Eye (tissue), 1 donor: ENCODE measurements at regions not wholly inside any gene's neighbourhood (a gene's known extent, or its start where the extent isn't known, plus 50 kb on each side); places are given as distances from the start of the nearest gene placed in this dataset.
A peak's percentile ranks its signal among the peaks of the same experiment; 100 is the strongest.

Experiments
- DNase-seq: peaks from one replicate; pipeline ENCODE4 v3.0.0-alpha.2; 2015

- DNase-seq, result no peak
Observed at GRCh38 chr2:215683295-215683694, 247.4 kb upstream of the FN1 start.

GRCh38 chr2:215681799-215682596 lies 246.1 kb upstream of the FN1 start:
- no peak for DNase-seq

GRCh38 chr2:215680605-215681598 lies 245.0 kb upstream of the FN1 start:
- peak; percentile 4 for DNase-seq

- DNase-seq, result no peak
Observed at GRCh38 chr2:215678094-215678493, 242.2 kb upstream of the FN1 start.

- no peak for DNase-seq
Observed at GRCh38 chr2:215677481-215677880, 241.6 kb upstream of the FN1 start.

- DNase-seq, result no peak
Observed at GRCh38 chr2:215672406-215672805, 236.5 kb upstream of the FN1 start.

GRCh38 chr2:215671691-215672090 lies 235.8 kb upstream of the FN1 start:
- DNase-seq, result no peak

GRCh38 chr2:215671244-215671643 lies 235.4 kb upstream of the FN1 start:
- DNase-seq, result no peak

GRCh38 chr2:215670396-215670795 lies 234.5 kb upstream of the FN1 start:
- no peak for DNase-seq

- DNase-seq, result no peak
Observed at GRCh38 chr2:215668378-215668775, 232.5 kb upstream of the FN1 start.

GRCh38 chr2:215667585-215668377 lies 231.9 kb upstream of the FN1 start:
- no peak for DNase-seq

GRCh38 chr2:215664847-215665525 lies 229.1 kb upstream of the FN1 start:
- DNase-seq, result no peak

- DNase-seq, result no peak
Observed at GRCh38 chr2:215662715-215663114, 226.8 kb upstream of the FN1 start.

GRCh38 chr2:215660687-215661086 lies 224.8 kb upstream of the FN1 start:
- no peak for DNase-seq

GRCh38 chr2:215659650-215660049 lies 223.8 kb upstream of the FN1 start:
- no peak for DNase-seq

GRCh38 chr2:215658635-215659305 lies 222.9 kb upstream of the FN1 start:
- DNase-seq, result no peak

GRCh38 chr2:215657844-215658243 lies 222.0 kb upstream of the FN1 start:
- no peak for DNase-seq

GRCh38 chr2:215654148-215654819 lies 218.4 kb upstream of the FN1 start:
- DNase-seq, result peak; percentile 76

- DNase-seq, result no peak
Observed at GRCh38 chr2:215653344-215654030, 217.6 kb upstream of the FN1 start.

GRCh38 chr2:215652388-215652787 lies 216.5 kb upstream of the FN1 start:
- DNase-seq, result peak; percentile 7

- no peak for DNase-seq
Observed at GRCh38 chr2:215651412-215651811, 215.5 kb upstream of the FN1 start.
